H1 (cell line): ENCODE measurements at regions not wholly inside any gene's neighbourhood (a gene's known extent, or its start where the extent isn't known, plus 50 kb on each side); places are given as distances from the start of the nearest gene placed in this dataset.
"Not testable (repeated sequence)": the region's sequence is repeated elsewhere in the genome, so short reads cannot be mapped to it uniquely, and the experiment has no call there.

ENCODE experiments used
- CTCF ChIA-PET: fragments of 300-600 bp; sonication (Branson Sonifier 250); formaldehyde crosslinking; loops from one replicate; lab custom pipeline; 2021; ENCODE audit not compliant: partially characterized antibody; lab: Charles Lee
- POLR2A ChIA-PET: fragments of 300-600 bp; sonication (Branson Sonifier 250); formaldehyde crosslinking; loops from one replicate; lab custom pipeline; 2021; ENCODE audit warnings: inconsistent platforms; ENCODE audit not compliant: partially characterized antibody; lab: Charles Lee
- DNase-seq, 2 experiments: peaks; one replicate each; pipeline versions ENCODE4 v3.0.0 to v3.0.0-alpha.2; 2010 to 2022; ENCODE audit warnings: low spot score in 2 of 2, low read depth in 1 of 2, mixed read lengths in 1 of 2
- FAIRE-seq: peaks from 2 replicates; lab custom pipeline; 2011; peaks lifted over from hg19 to GRCh38; lab: Jason Lieb, UNC
- H2AFZ ChIP-seq: 2 replicates; pipeline ENCODE4 v1.8.1; 2012; ENCODE audit warnings: low read length, inconsistent platforms
- H2AK5ac ChIP-seq: 2 replicates; pipeline ENCODE4 v1.6.1; 2013; ENCODE audit warnings: low read depth, low read length
- H2BK120ac ChIP-seq: replicated peaks from 2 replicates; pipeline ENCODE3; 2013; ENCODE audit warnings: low read depth, low read length, inconsistent platforms
- H2BK12ac ChIP-seq: 2 replicates; pipeline ENCODE4 v1.6.1; 2013; ENCODE audit warnings: low read depth, low read length
- H2BK15ac ChIP-seq: 2 replicates; pipeline ENCODE4 v1.6.1; 2013; ENCODE audit warnings: low read length
- H2BK20ac ChIP-seq: 2 replicates; pipeline ENCODE4 v1.6.1; 2013; ENCODE audit warnings: low read length
- H2BK5ac ChIP-seq: 2 replicates; pipeline ENCODE4 v1.6.1; 2013; ENCODE audit warnings: low read depth, low read length
- H3K14ac ChIP-seq: 2 replicates; pipeline ENCODE4 v1.6.1; 2013; ENCODE audit warnings: inconsistent platforms; ENCODE audit not compliant: insufficient read length
- H3K18ac ChIP-seq: 2 replicates; pipeline ENCODE4 v1.6.1; 2013; ENCODE audit warnings: low read length; ENCODE audit errors: extremely low read depth
- H3K23ac ChIP-seq: 2 replicates; pipeline ENCODE4 v1.6.1; 2013; ENCODE audit warnings: inconsistent platforms; ENCODE audit not compliant: insufficient read length
- H3K23me2 ChIP-seq: 2 replicates; pipeline ENCODE4 v1.6.1; 2013; ENCODE audit warnings: low read depth, low read length
- H3K27ac ChIP-seq: 2 replicates; pipeline ENCODE4 v1.6.1; 2011; ENCODE audit warnings: low read depth, low read length, inconsistent platforms
- H3K27me3 ChIP-seq, 4 experiments: replicated peaks in 1 of 4; 1 replicate in 1 of 4; 2 replicates in 3 of 4; pipeline versions ENCODE4 v1.6.1 to v1.8.1; 2011 to 2013; ENCODE audit warnings: low read length in 3 of 4, mild to moderate bottlenecking in 3 of 4, inconsistent platforms in 2 of 4, mixed read lengths in 2 of 4, moderate library complexity in 1 of 4; ENCODE audit not compliant: control insufficient read depth in 3 of 4, insufficient read depth in 3 of 4; ENCODE audit errors: extremely low read depth in 1 of 4
- H3K36me3 ChIP-seq, 4 experiments: 2 replicates each; pipeline versions ENCODE4 v1.6.1 to v1.8.1; 2011 to 2013; ENCODE audit warnings: mild to moderate bottlenecking in 4 of 4, low read length in 3 of 4, moderate library complexity in 2 of 4, control low read depth in 1 of 4, inconsistent platforms in 1 of 4; ENCODE audit not compliant: insufficient read depth in 4 of 4, control insufficient read depth in 2 of 4
- H3K4ac ChIP-seq: replicated peaks from 2 replicates; pipeline ENCODE3; 2013; ENCODE audit warnings: low read length, low read depth, mixed read lengths, inconsistent platforms; ENCODE audit not compliant: insufficient read length
- H3K4me1 ChIP-seq, 4 experiments: replicated peaks in 1 of 4; 1 replicate in 1 of 4; 2 replicates in 3 of 4; pipeline versions ENCODE4 v1.6.1 to v1.8.1; 2011 to 2013; ENCODE audit warnings: low read length in 3 of 4, inconsistent platforms in 2 of 4, mixed read lengths in 1 of 4; ENCODE audit not compliant: insufficient read depth in 4 of 4, control insufficient read depth in 3 of 4
- H3K4me2 ChIP-seq, 2 experiments: 2 replicates each; pipeline versions ENCODE4 v1.6.1 to v1.8.1; 2011 to 2013; ENCODE audit warnings: low read depth in 2 of 2, low read length in 2 of 2, control low read depth in 1 of 2, inconsistent platforms in 1 of 2, mild to moderate bottlenecking in 1 of 2; ENCODE audit not compliant: insufficient read depth in 1 of 2
- H3K4me3 ChIP-seq, 4 experiments: fragments of 200-600, 300-600 bp in 1 of 4; sonication (generic), shearing (Covaris generic), sonication (Bioruptor Twin) in 1 of 4; 2 replicates each; pipeline versions ENCODE4 v1.5.1 to v1.8.1; 2011 to 2016; ENCODE audit warnings: low read length in 4 of 4, low read depth in 3 of 4, control low read depth in 2 of 4, inconsistent platforms in 2 of 4, mild to moderate bottlenecking in 2 of 4, mixed read lengths in 1 of 4, moderate library complexity in 1 of 4; ENCODE audit not compliant: insufficient read depth in 2 of 4; ENCODE audit errors: extremely low read depth in 1 of 4
- H3K56ac ChIP-seq: replicated peaks from 2 replicates; pipeline ENCODE3; 2013; ENCODE audit warnings: low read depth, mild to moderate bottlenecking, mixed read lengths, low read length, inconsistent platforms; ENCODE audit not compliant: insufficient read length
- H3K79me1 ChIP-seq: 2 replicates; pipeline ENCODE4 v1.6.1; 2013; ENCODE audit warnings: low read depth, low read length, control low read depth
- H3K79me2 ChIP-seq, 2 experiments: 2 replicates each; pipeline versions ENCODE4 v1.6.1 to v1.8.1; 2012 to 2013; ENCODE audit warnings: low read length in 2 of 2, mild to moderate bottlenecking in 2 of 2, inconsistent platforms in 1 of 2; ENCODE audit not compliant: insufficient read depth in 2 of 2, control insufficient read depth in 1 of 2
- H3K9ac ChIP-seq, 4 experiments: replicated peaks in 1 of 4; 1 replicate in 1 of 4; 2 replicates in 3 of 4; pipeline versions ENCODE4 v1.6.1 to v1.8.1; 2011 to 2013; ENCODE audit warnings: low read depth in 3 of 4, low read length in 3 of 4, control low read depth in 2 of 4, mild to moderate bottlenecking in 2 of 4, moderate library complexity in 2 of 4, inconsistent platforms in 1 of 4; ENCODE audit errors: extremely low read depth in 1 of 4
- H3K9me3 ChIP-seq, 2 experiments: 2 replicates each; pipeline versions ENCODE4 v1.6.1 to v1.8.1; 2012 to 2013; ENCODE audit warnings: mild to moderate bottlenecking in 2 of 2, moderate library complexity in 2 of 2, control low read depth in 1 of 2, inconsistent platforms in 1 of 2, low read depth in 1 of 2, low read length in 1 of 2, mixed read lengths in 1 of 2; ENCODE audit not compliant: insufficient read depth in 2 of 2
- H4K20me1 ChIP-seq, 2 experiments: replicated peaks in 1 of 2; 2 replicates each; pipeline versions ENCODE3 to v1.8.1; 2011 to 2013; ENCODE audit warnings: inconsistent platforms in 2 of 2, low read length in 2 of 2, mild to moderate bottlenecking in 1 of 2; ENCODE audit not compliant: insufficient read depth in 2 of 2, control insufficient read depth in 1 of 2
- H4K5ac ChIP-seq: 2 replicates; pipeline ENCODE4 v1.6.1; 2013; ENCODE audit warnings: low read length, low read depth, mixed read lengths, inconsistent platforms; ENCODE audit not compliant: insufficient read length
- H4K8ac ChIP-seq: 2 replicates; pipeline ENCODE4 v1.8.0; 2013; ENCODE audit warnings: mild to moderate bottlenecking, moderate library complexity, low read length, inconsistent platforms; ENCODE audit not compliant: insufficient read depth; ENCODE audit errors: extremely low read depth
- H4K91ac ChIP-seq: replicated peaks from 2 replicates; pipeline ENCODE3; 2013; ENCODE audit warnings: low read length, mixed read lengths, inconsistent platforms; ENCODE audit not compliant: insufficient read length
- WGBS, 2 experiments: shearing (Covaris generic) in 1 of 2; methylation state at CpG; one replicate each; pipeline versions ENCODE4 v1.1.6 to v1.1.7; 2013 to 2015; ENCODE audit warnings: low lambda C conversion rate in 2 of 2, mixed read lengths in 2 of 2, inconsistent platforms in 1 of 2, low coverage in 1 of 2, missing lambda C conversion rate in 1 of 2; ENCODE audit not compliant: insufficient replicate concordance in 2 of 2, insufficient coverage in 1 of 2, insufficient read length in 1 of 2; ENCODE audit errors: extremely low coverage in 1 of 2, missing lambda C conversion rate in 1 of 2; 5-methylcytosine and 5-hydroxymethylcytosine counted together

DNA sequence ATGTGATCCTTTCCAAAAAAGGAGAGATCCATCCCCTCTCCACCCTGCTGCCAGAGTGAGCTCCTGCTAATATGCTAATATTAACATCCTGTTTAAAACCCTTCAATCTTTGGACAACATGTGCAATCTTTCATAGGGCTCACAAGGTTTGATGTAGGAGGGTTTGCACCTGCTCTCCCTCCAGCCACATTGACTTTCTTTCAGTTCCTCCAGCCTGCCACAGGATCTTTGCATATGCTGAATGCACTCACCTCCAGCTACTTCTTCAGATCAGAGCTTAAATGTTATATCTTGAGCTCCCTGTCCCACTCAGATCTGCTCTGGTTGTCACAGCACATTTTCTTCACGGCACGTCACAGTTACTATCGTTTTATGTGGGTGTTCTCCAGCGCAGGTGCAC is 75.0 kb upstream of the NOMO2 start:
- H2BK120ac ChIP-seq, DNase-seq, H3K27ac ChIP-seq, H3K23ac ChIP-seq, H2BK5ac ChIP-seq, H3K56ac ChIP-seq, H3K9me3 ChIP-seq, H2AK5ac ChIP-seq, H3K23me2 ChIP-seq, H3K79me1 ChIP-seq, H3K36me3 ChIP-seq, H4K5ac ChIP-seq, H3K4me2 ChIP-seq, H4K91ac ChIP-seq, H3K4me1 ChIP-seq, H2BK15ac ChIP-seq, H3K79me2 ChIP-seq, H3K4me3 ChIP-seq, H4K8ac ChIP-seq, H4K20me1 ChIP-seq, H3K18ac ChIP-seq, H3K9ac ChIP-seq, H3K14ac ChIP-seq, H2AFZ ChIP-seq, H2BK20ac ChIP-seq, H3K27me3 ChIP-seq, H3K4ac ChIP-seq, H2BK12ac ChIP-seq, FAIRE-seq, CTCF ChIA-PET, POLR2A ChIA-PET: not testable (repeated sequence)
- no CpG with 5 or more reads among the region's 4 CpGs for WGBS, 2 experiments

GRCh38 chr16:18636148-18636547 is 74.3 kb upstream of the NOMO2 start:
- H2BK15ac ChIP-seq, H3K23ac ChIP-seq, H3K9ac ChIP-seq, H2AFZ ChIP-seq, H4K91ac ChIP-seq, H2AK5ac ChIP-seq, H2BK120ac ChIP-seq, H3K4me3 ChIP-seq, CTCF ChIA-PET, POLR2A ChIA-PET, H3K27me3 ChIP-seq, H3K4me2 ChIP-seq, H3K18ac ChIP-seq, H3K14ac ChIP-seq, H2BK12ac ChIP-seq, DNase-seq, H3K36me3 ChIP-seq, H3K79me2 ChIP-seq, H3K23me2 ChIP-seq, H4K20me1 ChIP-seq, H4K5ac ChIP-seq, FAIRE-seq, H3K4ac ChIP-seq, H3K56ac ChIP-seq, H3K79me1 ChIP-seq, H2BK5ac ChIP-seq, H3K9me3 ChIP-seq, H2BK20ac ChIP-seq, H3K27ac ChIP-seq, H3K4me1 ChIP-seq, H4K8ac ChIP-seq: not testable (repeated sequence)
- no CpG with 5 or more reads among the region's 5 CpGs for WGBS, 2 experiments
